ENCODE measurements at regions not wholly inside any gene's neighbourhood (a gene's known extent, or its start where the extent isn't known, plus 50 kb on each side); places are given as distances from the start of the nearest gene placed in this dataset.

DNA sequence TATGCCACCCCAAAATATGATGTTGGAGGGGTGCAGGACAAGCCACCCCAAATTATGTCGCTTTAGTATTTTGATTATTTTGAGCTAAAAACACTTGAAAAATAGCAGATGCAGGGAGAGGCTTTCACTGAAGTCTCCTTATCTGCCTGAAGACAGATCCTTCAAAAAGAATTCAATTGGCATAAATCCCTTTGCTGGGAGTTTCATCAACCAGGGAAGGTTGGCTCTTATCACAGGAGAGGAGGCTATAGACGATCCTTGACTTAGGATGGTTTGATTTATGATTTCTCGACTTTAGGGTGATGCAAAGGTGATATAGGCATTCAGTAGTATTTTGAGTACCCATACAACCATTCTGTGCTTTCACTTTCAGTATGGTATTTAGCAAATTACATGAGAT, 97.8 kb upstream of the CAMK1G start:
- CTCF ChIA-PET, result interaction anchor here (0.9 to 10.3 kb wide), 7 partner anchors 81 to 838 kb away, joined by 3 to 164 read pairs (median 5); no protein-coding TSS in a partner anchor
- DNase-seq (ENCODE audit: low read depth, low spot score), result no peak
- no peak overlapping the region for H3K4me3 ChIP-seq (ENCODE audit: low read depth, low read length)
- POLR2A ChIA-PET, result no interaction called here
- TF ChIP-seq, protein P1, sequence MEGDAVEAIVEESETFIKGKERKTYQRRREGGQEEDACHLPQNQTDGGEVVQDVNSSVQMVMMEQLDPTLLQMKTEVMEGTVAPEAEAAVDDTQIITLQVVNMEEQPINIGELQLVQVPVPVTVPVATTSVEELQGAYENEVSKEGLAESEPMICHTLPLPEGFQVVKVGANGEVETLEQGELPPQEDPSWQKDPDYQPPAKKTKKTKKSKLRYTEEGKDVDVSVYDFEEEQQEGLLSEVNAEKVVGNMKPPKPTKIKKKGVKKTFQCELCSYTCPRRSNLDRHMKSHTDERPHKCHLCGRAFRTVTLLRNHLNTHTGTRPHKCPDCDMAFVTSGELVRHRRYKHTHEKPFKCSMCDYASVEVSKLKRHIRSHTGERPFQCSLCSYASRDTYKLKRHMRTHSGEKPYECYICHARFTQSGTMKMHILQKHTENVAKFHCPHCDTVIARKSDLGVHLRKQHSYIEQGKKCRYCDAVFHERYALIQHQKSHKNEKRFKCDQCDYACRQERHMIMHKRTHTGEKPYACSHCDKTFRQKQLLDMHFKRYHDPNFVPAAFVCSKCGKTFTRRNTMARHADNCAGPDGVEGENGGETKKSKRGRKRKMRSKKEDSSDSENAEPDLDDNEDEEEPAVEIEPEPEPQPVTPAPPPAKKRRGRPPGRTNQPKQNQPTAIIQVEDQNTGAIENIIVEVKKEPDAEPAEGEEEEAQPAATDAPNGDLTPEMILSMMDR (IDR thresholded peaks at IDR 0.05; ENCODE audit: insufficient read depth, low read length, missing control alignments), result no peak

DNA sequence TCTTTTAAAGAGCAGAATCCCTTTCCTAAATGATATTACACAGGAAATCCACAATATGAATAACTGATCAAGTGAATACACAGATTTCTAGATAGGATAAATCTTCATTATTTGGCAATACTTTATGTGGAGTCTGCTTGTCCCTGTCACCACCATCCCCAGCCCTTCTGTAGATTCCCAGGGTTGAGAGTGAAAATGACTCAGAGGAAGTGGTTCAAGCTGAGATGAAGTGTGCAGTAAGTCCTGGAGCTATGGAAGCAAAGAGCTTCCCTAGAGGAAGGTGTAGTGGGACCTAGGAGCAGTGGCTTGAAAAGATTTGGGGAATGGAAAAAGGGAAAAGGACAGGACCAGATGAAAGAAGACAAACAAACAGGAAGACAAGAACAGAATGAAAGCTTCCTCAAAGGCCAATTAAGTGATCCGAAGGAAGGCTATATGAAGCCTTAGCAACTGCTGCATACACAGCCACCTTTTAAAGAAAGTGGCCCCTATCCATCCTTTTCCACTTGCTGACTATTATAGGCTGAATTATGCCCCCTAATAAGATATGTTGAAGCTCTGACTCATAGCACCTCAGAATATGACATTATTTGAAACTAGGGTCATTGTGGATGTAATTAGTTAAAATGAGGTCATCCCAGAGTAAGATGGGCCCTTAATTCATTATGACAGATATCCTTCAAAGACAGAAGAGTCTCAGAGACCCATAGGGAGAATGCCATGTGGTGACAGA, 96.5 kb upstream of the CAMK1G start:
- POLR2A ChIA-PET, result interaction anchor here (0.5 kb wide), 1 partner anchor 18 kb away, joined by 3 read pairs; no protein-coding TSS in a partner anchor
- no peak overlapping the region for H3K4me3 ChIP-seq (ENCODE audit: low read depth, low read length)
- DNase-seq (ENCODE audit: low read depth, low spot score), result no peak
- CTCF ChIA-PET, result interaction anchor here (0.8 to 10.3 kb wide), 9 partner anchors 8 to 839 kb away, joined by 3 to 164 read pairs (median 4); no protein-coding TSS in a partner anchor
- TF ChIP-seq, protein P1 (IDR thresholded peaks at IDR 0.05; ENCODE audit: insufficient read depth, low read length, missing control alignments), result no peak

DNA sequence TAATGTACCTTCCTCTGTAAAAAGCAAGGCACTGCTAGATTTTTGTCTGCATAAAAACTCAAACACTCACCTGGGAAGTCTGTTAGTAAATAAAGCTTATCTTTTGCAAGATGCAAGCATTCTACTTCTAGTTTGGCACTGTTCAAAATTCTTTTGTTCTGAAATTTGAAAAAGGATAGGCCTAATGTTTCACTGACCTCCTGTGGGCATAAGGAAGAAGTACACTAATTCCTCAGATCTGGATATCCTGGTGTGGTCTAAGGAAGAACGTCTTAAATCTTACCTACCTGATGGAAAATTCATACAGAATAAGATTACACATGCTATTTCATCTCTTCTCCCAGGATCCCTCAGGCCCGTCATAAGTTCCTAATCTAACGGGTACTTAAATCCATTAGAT, 93.5 kb upstream of the CAMK1G start:
- POLR2A ChIA-PET, result interaction anchor here (0.6 kb wide), 1 partner anchor 163 kb away, joined by 3 read pairs; no protein-coding TSS in a partner anchor
- TF ChIP-seq, protein P1 (IDR thresholded peaks at IDR 0.05; ENCODE audit: insufficient read depth, low read length, missing control alignments), result peak; percentile 44
- DNase-seq (ENCODE audit: low read depth, low spot score), result no peak
- no peak overlapping the region for H3K4me3 ChIP-seq (ENCODE audit: low read depth, low read length)
- CTCF ChIA-PET, result interaction anchor here (0.6 to 10.3 kb wide), 29 partner anchors 9 to 1251 kb away, joined by 3 to 164 read pairs (median 4); no protein-coding TSS in a partner anchor

DNA sequence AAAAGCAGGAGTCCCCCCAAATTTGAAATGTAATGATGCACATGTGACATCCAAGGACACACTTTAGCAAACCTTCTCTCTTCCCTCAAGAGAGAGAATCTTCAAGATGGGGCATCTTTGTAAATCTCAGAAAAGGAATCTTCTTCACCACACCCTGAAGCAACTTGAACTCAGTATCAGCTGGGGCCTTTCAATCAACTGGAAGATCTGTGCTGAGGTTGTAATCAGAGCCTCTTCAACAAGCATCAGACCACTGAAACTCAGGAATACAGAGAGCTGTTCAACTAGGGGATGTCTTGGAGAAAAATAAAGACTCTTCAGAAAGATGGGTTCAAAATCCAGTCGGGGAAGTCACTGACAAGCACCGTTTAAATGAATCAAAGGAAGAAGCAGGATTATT, 92.5 kb upstream of the CAMK1G start:
- CTCF ChIA-PET, result interaction anchor here (1.1 to 10.3 kb wide), 8 partner anchors 10 to 839 kb away, joined by 4 to 164 read pairs (median 6); no protein-coding TSS in a partner anchor

DNA sequence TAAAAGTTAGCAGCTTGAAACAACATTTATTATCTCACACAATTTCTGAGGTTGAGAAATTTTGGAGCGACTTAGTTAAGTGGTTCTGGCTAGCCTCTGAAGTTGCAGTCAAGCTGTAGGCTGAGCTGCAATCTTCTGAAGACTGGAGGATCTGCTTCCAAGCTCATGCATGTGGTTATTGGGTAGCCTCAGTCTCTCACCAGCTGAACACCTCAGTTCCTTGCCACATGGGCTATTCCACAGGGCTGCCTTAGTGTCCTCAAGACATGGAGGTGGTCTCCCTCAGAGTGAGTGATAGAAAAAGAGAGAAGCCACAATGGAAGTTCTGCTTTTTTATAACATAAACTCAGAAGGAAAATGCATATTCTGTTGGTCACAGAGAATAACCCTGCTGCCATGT, 92.0 kb upstream of the CAMK1G start:
- CTCF ChIA-PET, result interaction anchor here (1.1 to 10.3 kb wide), 10 partner anchors 10 to 839 kb away, joined by 3 to 164 read pairs (median 4); no protein-coding TSS in a partner anchor
- no peak for DNase-seq (ENCODE audit: low read depth, low spot score)
- POLR2A ChIA-PET, result no interaction called here
- no peak overlapping the region for H3K4me3 ChIP-seq (ENCODE audit: low read depth, low read length)
- TF ChIP-seq, protein P1 (IDR thresholded peaks at IDR 0.05; ENCODE audit: insufficient read depth, low read length, missing control alignments), result no peak

More for the DNA sequence above, 92.5 kb upstream of the CAMK1G start:
- DNase-seq (ENCODE audit: low read depth, low spot score), result no peak
- no peak overlapping the region for H3K4me3 ChIP-seq (ENCODE audit: low read depth, low read length)
- POLR2A ChIA-PET, result no interaction called here
- TF ChIP-seq, protein P1 (IDR thresholded peaks at IDR 0.05; ENCODE audit: insufficient read depth, low read length, missing control alignments), result no peak

DNA sequence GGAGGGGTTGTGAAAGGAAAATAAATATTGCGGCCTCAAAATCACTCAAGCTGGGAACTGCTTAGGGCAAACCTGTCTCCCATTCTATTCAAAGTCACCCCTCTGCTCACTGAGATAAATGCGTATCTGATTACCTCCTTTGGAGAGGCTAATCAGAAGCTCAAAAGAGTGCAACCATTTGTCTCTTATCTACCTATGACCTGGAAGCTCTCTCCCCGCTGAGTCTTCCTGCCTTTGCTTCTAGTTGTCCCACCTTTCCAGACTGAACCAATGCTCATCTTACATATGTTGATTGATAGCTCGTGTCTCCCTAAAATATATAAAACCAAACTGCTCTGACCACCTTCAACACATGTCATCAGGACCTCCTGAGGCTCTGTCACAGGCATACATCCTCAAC, 91.6 kb upstream of the CAMK1G start:
- no peak overlapping the region for H3K4me3 ChIP-seq (ENCODE audit: low read depth, low read length)
- POLR2A ChIA-PET, result no interaction called here
- CTCF ChIA-PET, result interaction anchor here (1.1 to 10.3 kb wide), 9 partner anchors 9 to 288 kb away, joined by 3 to 164 read pairs (median 4); no protein-coding TSS in a partner anchor
- no peak for DNase-seq (ENCODE audit: low read depth, low spot score)
- TF ChIP-seq, protein P1 (IDR thresholded peaks at IDR 0.05; ENCODE audit: insufficient read depth, low read length, missing control alignments), result no peak

Measured in AG04449 (cell line).